ENCODE measurements at regions not wholly inside any gene's neighbourhood (a gene's known extent, or its start where the extent isn't known, plus 50 kb on each side); places are given as distances from the start of the nearest gene placed in this dataset.
"Not testable (repeated sequence)": the region's sequence is repeated elsewhere in the genome, so short reads cannot be mapped to it uniquely, and the experiment has no call there.

GRCh38 chr12:75633789-75634188 is 122.4 kb upstream of the KRR1 start:
- DNase-seq, result no peak

DNA sequence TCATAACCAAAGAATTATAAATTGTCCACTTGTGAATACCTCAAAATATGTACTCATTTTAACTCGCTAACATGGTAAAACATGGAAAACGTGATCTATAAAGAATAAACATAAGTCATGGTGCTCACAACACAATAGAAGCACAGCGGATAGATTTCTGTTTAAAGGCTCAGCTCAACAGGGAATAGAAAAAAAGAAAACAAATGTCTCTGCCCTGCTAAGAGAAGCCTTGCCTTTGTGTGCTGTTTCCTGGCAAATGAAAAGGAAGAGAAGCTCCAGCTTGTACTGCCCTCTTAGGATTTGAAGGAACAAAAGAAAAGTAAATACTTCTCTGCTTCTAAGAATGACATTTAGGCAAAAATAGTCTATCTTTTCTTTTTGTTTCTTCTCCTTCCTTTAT is 121.0 kb upstream of the KRR1 start:
- no peak for DNase-seq

GRCh38 chr12:75631831-75632230 is 120.4 kb upstream of the KRR1 start:
- no peak for DNase-seq

DNA sequence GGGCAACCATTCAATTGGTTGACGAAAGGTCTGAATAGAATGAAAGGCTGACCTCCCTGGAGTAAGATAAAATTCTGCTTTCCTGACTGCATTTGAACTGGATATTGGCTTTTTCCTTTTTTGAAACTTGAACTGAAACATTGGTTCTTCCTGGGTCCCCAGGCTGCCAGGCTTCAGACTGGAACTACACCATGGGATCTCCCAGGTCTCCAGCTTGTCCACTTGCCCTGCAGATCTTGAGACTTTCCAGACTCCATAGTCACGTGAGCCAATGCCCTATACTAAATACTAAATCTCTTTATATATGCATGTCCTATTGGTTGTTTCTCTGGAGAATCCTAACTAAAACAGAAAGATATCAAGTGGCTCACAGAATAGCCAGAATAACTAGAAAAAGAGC is 118.7 kb upstream of the KRR1 start:
- DNase-seq, result no peak

- DNase-seq, result no peak
These were observed 117.5 kb upstream of the KRR1 start for GRCh38 chr12:75628916-75629315.

GRCh38 chr12:75628511-75628910 is 117.1 kb upstream of the KRR1 start:
- no peak for DNase-seq

- DNase-seq, result no peak
These were observed 112.3 kb upstream of the KRR1 start for GRCh38 chr12:75623631-75624154.

GRCh38 chr12:75622492-75622891 is 111.1 kb upstream of the KRR1 start:
- DNase-seq, result no peak

DNA sequence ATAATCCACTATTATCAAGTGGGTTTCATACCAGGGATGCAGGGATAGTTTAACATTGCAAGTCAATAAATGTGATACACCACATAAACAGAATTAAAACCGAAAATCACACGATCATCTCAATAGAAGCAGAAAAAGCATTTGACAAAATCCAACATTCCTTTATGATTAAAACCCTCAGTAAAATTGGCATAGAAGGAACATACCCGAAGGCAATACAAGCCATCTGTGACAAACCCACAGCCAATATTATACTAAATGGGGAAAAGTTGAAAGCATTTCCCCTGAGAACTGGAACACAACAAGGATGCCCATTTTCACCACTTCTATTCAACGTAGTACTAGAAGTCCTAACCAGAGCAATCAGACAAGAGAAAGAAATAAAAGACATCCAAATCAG is 103.0 kb upstream of the KRR1 start:
- not testable (repeated sequence) for DNase-seq

GRCh38 chr12:75613981-75614380 is 102.6 kb upstream of the KRR1 start:
- DNase-seq, result no peak

GRCh38 chr12:75611041-75611440 is 99.6 kb upstream of the KRR1 start:
- no peak for DNase-seq

DNA sequence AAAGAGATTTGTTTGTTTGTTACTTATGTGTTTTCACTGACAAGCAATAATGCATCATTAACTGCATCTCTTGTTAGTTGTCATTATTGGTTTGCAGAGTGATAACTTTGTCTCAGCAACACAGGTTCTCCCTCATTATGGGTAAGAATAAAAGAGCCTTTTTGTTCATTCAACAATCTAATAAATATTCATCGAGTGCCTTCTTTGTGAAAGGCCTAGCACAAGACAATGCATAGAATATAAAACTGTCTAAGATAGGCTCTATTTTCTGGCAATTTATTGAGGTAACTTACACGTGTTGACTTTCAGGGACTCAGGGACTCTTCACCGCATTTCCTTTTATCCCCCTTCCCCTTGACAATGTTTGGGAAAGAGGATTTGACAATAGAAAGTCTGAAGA is 95.5 kb upstream of the KRR1 start:
- DNase-seq, result no peak

GRCh38 chr12:75606151-75606550 is 94.7 kb upstream of the KRR1 start:
- DNase-seq, result no peak

DNA sequence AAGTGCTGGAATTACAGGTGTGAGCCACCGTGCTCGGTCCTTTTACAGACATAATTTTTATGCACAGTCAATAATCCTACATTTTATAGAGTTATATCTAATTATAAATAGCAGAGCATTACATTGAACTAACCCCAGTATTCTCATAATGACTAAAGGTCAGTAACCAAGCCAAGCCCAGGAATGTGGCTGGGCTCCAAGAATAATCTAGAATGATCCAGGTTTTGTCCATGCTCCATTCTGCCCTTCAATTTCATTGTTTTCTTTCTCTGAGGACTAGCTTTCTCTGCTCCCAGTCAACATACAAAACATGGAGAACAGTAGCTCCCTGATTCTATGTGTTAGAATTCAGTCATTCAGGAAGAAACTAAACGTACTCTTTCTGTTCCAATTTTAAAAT is 92.1 kb upstream of the KRR1 start:
- no peak for DNase-seq

- no peak for DNase-seq
These were observed 90.7 kb upstream of the KRR1 start for GRCh38 chr12:75602106-75602505.

- DNase-seq, result no peak
These were observed 88.7 kb upstream of the KRR1 start for GRCh38 chr12:75600146-75600545.

- DNase-seq, result no peak
These were observed 87.7 kb upstream of the KRR1 start for GRCh38 chr12:75599061-75599460.

DNA sequence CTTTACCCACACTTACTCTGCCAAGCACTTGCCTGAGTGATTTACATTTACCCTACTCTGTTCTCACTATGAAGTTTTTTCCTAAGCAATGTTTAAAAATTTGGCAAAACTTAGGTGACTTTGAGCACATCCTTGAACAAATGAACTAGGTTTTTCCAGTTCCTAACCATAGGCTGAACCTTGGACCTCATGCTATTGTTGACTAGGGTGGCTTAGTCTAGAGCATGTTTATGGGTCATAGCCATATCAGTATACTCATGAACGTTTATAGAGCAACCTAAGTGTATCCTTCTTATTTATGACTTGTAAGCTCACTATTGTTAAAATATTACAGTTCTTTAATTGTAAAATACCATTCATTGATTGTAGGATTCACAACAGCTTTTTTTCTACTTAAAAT is 85.0 kb upstream of the KRR1 start:
- no peak for DNase-seq

DNA sequence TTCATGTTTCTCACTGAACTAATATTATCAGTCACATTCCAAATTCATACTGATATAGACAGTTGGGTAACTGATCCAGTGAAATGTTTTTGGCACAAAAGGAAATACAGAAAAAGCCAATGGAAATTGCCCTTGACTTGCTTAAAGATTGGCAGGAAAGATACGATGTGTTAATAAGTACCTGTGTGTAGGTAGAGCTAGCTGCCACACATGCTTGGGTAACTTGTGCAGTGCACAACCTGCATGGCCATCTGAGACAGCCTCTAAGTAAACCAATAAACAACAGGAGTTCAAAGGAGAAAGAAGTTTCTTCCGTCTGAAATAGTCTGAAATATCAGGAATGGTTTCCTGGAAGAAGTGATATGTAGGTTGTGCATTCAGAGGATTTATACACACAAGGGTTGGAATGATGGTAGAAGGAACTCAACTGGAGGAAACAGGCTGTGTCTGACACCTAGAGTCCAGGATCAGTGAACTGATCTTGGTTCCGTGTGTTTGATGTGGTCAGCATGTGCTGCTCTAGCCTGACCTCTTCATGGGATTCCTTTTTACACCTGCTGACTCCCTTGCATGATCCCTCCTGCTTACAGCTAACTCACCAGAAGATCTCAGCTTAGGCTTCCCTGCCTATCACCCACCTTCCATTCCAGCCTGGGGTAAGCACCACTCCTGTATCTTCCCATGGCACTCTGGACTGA is 81.4 kb upstream of the KRR1 start:
- no peak for DNase-seq

DNA sequence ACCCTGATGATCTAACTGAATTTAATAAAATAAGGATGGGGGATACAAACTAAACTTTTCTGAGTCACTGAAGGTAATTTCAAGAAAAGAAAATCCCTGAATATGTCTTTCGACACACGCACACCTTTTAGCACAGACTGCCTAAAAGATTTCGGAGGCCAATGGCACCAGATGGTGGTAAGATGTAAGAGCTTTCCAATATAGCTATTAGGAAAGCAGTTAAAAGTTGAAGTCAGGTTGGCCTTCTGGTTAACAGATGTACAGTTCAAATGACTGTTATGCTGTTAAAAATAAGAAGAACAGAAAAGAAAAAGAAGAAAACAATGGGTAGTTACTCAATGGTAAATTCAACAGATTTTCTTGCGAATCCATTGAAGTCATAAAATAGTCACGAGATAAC is 80.7 kb upstream of the KRR1 start:
- DNase-seq, result no peak

DNA sequence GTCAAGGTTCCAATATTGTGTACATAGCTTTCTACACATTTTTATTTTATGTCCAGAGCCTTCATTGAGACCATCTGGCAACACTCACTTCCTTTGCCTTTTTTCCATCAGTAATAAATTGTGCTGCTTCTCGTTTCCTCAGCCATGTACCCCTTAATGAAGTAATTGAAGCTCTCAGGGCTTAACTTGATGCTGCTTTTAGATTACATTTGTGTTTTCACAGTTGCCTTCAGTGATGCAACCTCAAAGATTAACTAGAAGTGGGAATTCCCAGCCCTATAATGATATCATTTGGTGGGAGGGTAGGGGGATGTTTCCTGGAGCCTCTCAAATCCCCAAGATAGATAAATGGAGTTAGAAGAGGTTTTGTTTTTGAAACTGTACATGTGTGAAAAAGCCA is 80.2 kb upstream of the KRR1 start:
- DNase-seq, result no peak

DNA sequence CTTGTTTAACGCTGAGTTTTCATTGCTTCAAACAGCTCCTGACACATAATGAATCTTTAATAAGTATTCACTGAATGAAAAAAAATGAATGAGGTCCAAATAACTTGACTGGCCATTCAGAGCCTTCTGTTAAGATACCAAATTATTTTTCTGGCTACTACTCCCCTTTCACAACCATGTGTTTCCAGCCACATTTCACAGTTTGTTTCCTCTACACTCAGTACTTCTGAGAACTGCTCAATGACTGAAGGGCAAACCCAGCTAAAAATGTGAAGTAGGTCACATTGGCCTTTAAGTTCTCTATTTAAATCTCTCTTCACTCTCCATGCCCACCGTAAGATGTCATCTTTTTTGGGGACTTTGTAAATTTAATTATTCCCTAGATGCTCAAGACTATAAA is 78.4 kb upstream of the KRR1 start:
- no peak for DNase-seq

DNA sequence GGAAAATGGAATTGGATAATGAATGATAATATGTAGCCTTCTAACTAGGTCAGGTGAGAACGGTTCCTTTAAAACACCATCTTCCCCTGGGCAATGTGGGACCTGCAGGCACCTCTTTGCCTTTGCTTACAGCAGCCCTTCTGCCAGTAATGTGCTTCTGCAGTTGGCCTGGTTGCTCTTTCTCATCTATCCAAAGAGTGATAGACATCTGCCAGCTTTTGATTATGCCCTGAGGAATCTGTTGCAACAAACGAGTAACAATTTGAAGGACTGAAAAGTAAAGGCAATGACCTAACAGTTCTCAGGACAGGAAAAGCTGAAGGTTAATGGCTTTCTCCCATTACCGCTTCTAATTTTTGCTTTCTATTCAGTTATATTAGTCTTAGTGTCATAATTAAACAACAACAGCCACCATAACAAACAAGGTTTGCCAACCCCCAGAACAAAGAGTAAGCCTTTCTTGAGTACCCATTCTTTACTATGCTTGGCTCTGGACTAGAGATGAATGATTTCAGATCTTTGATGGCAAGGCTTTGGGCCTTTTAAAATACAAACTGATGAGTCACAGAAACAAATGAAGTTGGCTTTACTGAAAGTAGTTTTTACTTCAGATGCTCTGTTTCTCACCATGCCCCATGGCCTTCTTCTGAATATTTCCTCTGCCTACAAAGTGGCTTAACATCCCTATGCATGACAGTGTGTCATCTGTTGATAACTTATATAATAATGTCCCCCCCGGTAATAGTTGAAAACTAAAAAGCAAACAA is 76.1 kb upstream of the KRR1 start:
- DNase-seq, result no peak

- DNase-seq, result no peak
These were observed 73.9 kb upstream of the KRR1 start for GRCh38 chr12:75585330-75585729.

- DNase-seq, result no peak
These were observed 71.9 kb upstream of the KRR1 start for GRCh38 chr12:75583355-75583754.
